ENCODE measurements at regions not wholly inside any gene's neighbourhood (a gene's known extent, or its start where the extent isn't known, plus 50 kb on each side); places are given as distances from the start of the nearest gene placed in this dataset.

DNA sequence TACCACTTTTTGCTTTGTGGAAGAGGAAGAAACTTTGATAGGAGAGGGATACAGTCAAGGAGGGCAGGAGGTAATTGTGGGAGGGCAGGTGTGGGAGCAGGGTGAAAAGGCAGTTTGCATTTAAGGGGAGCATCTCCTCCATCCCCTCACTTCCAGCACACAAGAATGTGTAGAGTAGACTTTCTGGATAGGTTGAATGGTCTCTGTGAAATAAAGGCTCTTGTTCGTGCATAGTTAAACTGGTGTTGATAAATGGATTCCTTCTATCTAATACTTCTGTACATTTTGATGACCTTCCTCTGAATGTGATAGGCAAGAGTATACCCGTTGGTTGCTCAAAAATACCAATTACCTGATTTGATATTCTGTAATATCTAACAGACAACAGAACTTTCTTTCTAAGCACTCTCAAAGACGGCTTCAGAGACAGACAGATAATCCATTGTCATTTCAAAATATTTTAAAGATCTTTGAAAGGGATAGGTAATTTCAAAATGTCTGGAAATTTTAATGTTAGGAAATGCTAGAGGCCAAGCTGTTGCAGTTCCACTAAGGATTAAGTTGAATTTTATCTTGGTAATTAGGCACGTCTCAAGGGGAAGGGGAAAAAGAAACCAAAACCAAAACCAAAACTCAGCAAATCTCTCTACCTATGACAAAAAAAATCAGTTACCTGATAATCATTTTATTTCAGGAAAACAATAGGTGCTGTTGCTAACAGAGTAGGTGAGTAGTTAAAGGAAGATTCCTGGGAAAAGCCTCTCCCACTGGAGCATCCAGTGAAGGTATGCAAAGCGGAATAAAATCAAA, 302.6 kb downstream of the COG6 start:
- TF ChIP-seq, protein P1, sequence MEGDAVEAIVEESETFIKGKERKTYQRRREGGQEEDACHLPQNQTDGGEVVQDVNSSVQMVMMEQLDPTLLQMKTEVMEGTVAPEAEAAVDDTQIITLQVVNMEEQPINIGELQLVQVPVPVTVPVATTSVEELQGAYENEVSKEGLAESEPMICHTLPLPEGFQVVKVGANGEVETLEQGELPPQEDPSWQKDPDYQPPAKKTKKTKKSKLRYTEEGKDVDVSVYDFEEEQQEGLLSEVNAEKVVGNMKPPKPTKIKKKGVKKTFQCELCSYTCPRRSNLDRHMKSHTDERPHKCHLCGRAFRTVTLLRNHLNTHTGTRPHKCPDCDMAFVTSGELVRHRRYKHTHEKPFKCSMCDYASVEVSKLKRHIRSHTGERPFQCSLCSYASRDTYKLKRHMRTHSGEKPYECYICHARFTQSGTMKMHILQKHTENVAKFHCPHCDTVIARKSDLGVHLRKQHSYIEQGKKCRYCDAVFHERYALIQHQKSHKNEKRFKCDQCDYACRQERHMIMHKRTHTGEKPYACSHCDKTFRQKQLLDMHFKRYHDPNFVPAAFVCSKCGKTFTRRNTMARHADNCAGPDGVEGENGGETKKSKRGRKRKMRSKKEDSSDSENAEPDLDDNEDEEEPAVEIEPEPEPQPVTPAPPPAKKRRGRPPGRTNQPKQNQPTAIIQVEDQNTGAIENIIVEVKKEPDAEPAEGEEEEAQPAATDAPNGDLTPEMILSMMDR (tag by site-specific recombination; IDR thresholded peaks at IDR 0.05) = no peak
- TF ChIP-seq ZNF707 (tag by site-specific recombination; IDR thresholded peaks at IDR 0.05) (no peak), ZEB2 (tag by site-specific recombination; IDR thresholded peaks at IDR 0.05) (no peak), SETDB1 (IDR thresholded peaks at IDR 0.05; ENCODE audit: insufficient read length, low read length) (no peak), ZNF48 (tag by site-specific recombination; IDR thresholded peaks at IDR 0.05) (no peak)
- TF ChIP-seq, protein P2, sequence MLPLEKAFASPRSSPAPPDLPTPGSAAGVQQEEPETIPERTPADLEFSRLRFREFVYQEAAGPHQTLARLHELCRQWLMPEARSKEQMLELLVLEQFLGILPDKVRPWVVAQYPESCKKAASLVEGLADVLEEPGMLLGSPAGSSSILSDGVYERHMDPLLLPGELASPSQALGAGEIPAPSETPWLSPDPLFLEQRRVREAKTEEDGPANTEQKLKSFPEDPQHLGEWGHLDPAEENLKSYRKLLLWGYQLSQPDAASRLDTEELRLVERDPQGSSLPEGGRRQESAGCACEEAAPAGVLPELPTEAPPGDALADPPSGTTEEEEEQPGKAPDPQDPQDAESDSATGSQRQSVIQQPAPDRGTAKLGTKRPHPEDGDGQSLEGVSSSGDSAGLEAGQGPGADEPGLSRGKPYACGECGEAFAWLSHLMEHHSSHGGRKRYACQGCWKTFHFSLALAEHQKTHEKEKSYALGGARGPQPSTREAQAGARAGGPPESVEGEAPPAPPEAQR (tag by site-specific recombination; IDR thresholded peaks at IDR 0.05) = no peak
